Muscle layer of colon (tissue), 2 donors: ENCODE measurements at regions not wholly inside any gene's neighbourhood (a gene's known extent, or its start where the extent isn't known, plus 50 kb on each side); places are given as distances from the start of the nearest gene placed in this dataset.

Experiments
- H3K27ac ChIP-seq: one replicate; pipeline ENCODE4 v1.7.0; 2013; ENCODE audit warnings: low read depth, mild to moderate bottlenecking, low read length, moderate library complexity
- H3K27me3 ChIP-seq, 2 donors: one replicate each; pipeline ENCODE4 v1.7.0; 2013; ENCODE audit warnings: low read length in 2 of 2, mild to moderate bottlenecking in 2 of 2; ENCODE audit not compliant: insufficient read depth in 2 of 2, control insufficient read depth in 1 of 2
- H3K36me3 ChIP-seq: one replicate; pipeline ENCODE4 v1.7.0; 2013; ENCODE audit warnings: mild to moderate bottlenecking, low read length; ENCODE audit not compliant: insufficient read depth
- H3K4me1 ChIP-seq: one replicate; pipeline ENCODE4 v1.7.0; 2013; ENCODE audit warnings: mild to moderate bottlenecking, low read length; ENCODE audit not compliant: insufficient read depth
- H3K4me3 ChIP-seq, 2 donors: one replicate each; pipeline ENCODE4 v1.7.0; 2013; ENCODE audit warnings: low read length in 2 of 2, low read depth in 1 of 2, mild to moderate bottlenecking in 1 of 2, moderate library complexity in 1 of 2
- H3K9ac ChIP-seq: one replicate; pipeline ENCODE4 v1.7.0; 2013; ENCODE audit warnings: low read length
- H3K9me3 ChIP-seq: one replicate; pipeline ENCODE4 v1.7.0; 2013; ENCODE audit warnings: mild to moderate bottlenecking, low read length
- donor health status: abdominal sarcoma.
- donor health status: Adenocarcinoma of cecum.

GRCh38 chr10:58001159-58001558 lies 266.5 kb downstream of the IPMK start:
- Histone ChIP-seq H3K36me3 (no peaks in the 10 kb centered on the region), H3K27me3 (no peaks in the 10 kb centered on the region), H3K27ac (no peak overlapping the region), H3K4me1 (no peaks in the 10 kb centered on the region), H3K9me3 (no peaks in the 10 kb centered on the region), H3K9ac (no peak overlapping the region), H3K4me3 (no peak overlapping the region)

GRCh38 chr10:57996536-57996935 lies 271.2 kb downstream of the IPMK start:
- H3K9me3 ChIP-seq: no peaks in the 10 kb centered on the region
- no peak overlapping the region for H3K9ac ChIP-seq
- no peaks in the 10 kb centered on the region for H3K4me1 ChIP-seq
- no peaks in the 10 kb centered on the region for H3K27me3 ChIP-seq
- no peaks in the 10 kb centered on the region for H3K36me3 ChIP-seq
- no peak overlapping the region for H3K4me3 ChIP-seq
- H3K27ac ChIP-seq: no peak overlapping the region

GRCh38 chr10:57993302-57993701 lies 274.4 kb downstream of the IPMK start:
- H3K9ac ChIP-seq: no peak overlapping the region
- H3K27ac ChIP-seq: no peak overlapping the region
- no peaks in the 10 kb centered on the region for H3K36me3 ChIP-seq
- no peak overlapping the region for H3K4me3 ChIP-seq
- no peaks in the 10 kb centered on the region for H3K27me3 ChIP-seq
- H3K4me1 ChIP-seq: no peaks in the 10 kb centered on the region
- no peaks in the 10 kb centered on the region for H3K9me3 ChIP-seq

GRCh38 chr10:57992321-57993077 lies 275.2 kb downstream of the IPMK start:
- H3K4me3 ChIP-seq: no peak overlapping the region
- no peaks in the 10 kb centered on the region for H3K36me3 ChIP-seq
- no peaks in the 10 kb centered on the region for H3K9me3 ChIP-seq
- H3K9ac ChIP-seq: no peak overlapping the region
- no peak overlapping the region for H3K27ac ChIP-seq
- no peaks in the 10 kb centered on the region for H3K4me1 ChIP-seq
- H3K27me3 ChIP-seq: no peaks in the 10 kb centered on the region

- Histone ChIP-seq H3K4me1 (no peaks in the 10 kb centered on the region), H3K36me3 (no peaks in the 10 kb centered on the region), H3K4me3 (no peak overlapping the region), H3K27me3 (no peaks in the 10 kb centered on the region), H3K27ac (no peak overlapping the region), H3K9ac (no peak overlapping the region), H3K9me3 (no peaks in the 10 kb centered on the region)
Measured at GRCh38 chr10:57988964-57989363, 278.7 kb downstream of the IPMK start.

GRCh38 chr10:57987055-57987721 lies 280.5 kb downstream of the IPMK start:
- H3K27ac ChIP-seq: no peak overlapping the region
- no peak overlapping the region for H3K4me3 ChIP-seq
- no peak overlapping the region for H3K9ac ChIP-seq
- no peaks in the 10 kb centered on the region for H3K9me3 ChIP-seq
- no peaks in the 10 kb centered on the region for H3K36me3 ChIP-seq
- no peaks in the 10 kb centered on the region for H3K27me3 ChIP-seq
- no peaks in the 10 kb centered on the region for H3K4me1 ChIP-seq

- H3K9me3 ChIP-seq: no peaks in the 10 kb centered on the region
- H3K27ac ChIP-seq: no peak overlapping the region
- no peaks in the 10 kb centered on the region for H3K4me1 ChIP-seq
- H3K36me3 ChIP-seq: no peaks in the 10 kb centered on the region
- no peak overlapping the region for H3K4me3 ChIP-seq
- H3K9ac ChIP-seq: no peak overlapping the region
- H3K27me3 ChIP-seq: no peaks in the 10 kb centered on the region
Measured at GRCh38 chr10:57986422-57986821, 281.3 kb downstream of the IPMK start.

GRCh38 chr10:57983281-57983791 lies 284.4 kb downstream of the IPMK start:
- Histone ChIP-seq H3K9ac (no peak overlapping the region), H3K4me1 (no peaks in the 10 kb centered on the region), H3K9me3 (no peaks in the 10 kb centered on the region), H3K27ac (no peak overlapping the region), H3K27me3 (no peaks in the 10 kb centered on the region), H3K36me3 (no peaks in the 10 kb centered on the region), H3K4me3 (no peak overlapping the region)

- H3K4me3 ChIP-seq: no peak overlapping the region
- no peaks in the 10 kb centered on the region for H3K36me3 ChIP-seq
- no peaks in the 10 kb centered on the region for H3K9me3 ChIP-seq
- H3K9ac ChIP-seq: no peak overlapping the region
- no peaks in the 10 kb centered on the region for H3K27me3 ChIP-seq
- H3K27ac ChIP-seq: no peak overlapping the region
- no peaks in the 10 kb centered on the region for H3K4me1 ChIP-seq
Measured at GRCh38 chr10:57982091-57982490, 285.6 kb downstream of the IPMK start.

- no peaks in the 10 kb centered on the region for H3K4me1 ChIP-seq
Measured at GRCh38 chr10:57979956-57980355, 287.7 kb downstream of the IPMK start.

GRCh38 chr10:57979491-57979890 lies 288.2 kb downstream of the IPMK start:
- H3K27ac ChIP-seq: no peak overlapping the region
- no peaks in the 10 kb centered on the region for H3K27me3 ChIP-seq
- H3K4me1 ChIP-seq: no peaks in the 10 kb centered on the region
- H3K36me3 ChIP-seq: no peaks in the 10 kb centered on the region
- H3K9me3 ChIP-seq: no peaks in the 10 kb centered on the region
- H3K9ac ChIP-seq: no peak overlapping the region
- no peak overlapping the region for H3K4me3 ChIP-seq

More at GRCh38 chr10:57979956-57980355, 287.7 kb downstream of the IPMK start:
- no peak overlapping the region for H3K9ac ChIP-seq
- H3K9me3 ChIP-seq: no peaks in the 10 kb centered on the region
- H3K27ac ChIP-seq: no peak overlapping the region
- H3K4me3 ChIP-seq: no peak overlapping the region
- no peaks in the 10 kb centered on the region for H3K27me3 ChIP-seq
- H3K36me3 ChIP-seq: no peaks in the 10 kb centered on the region
